Esophagus mucosa (tissue), 1 donor: ENCODE measurements at regions not wholly inside any gene's neighbourhood (a gene's known extent, or its start where the extent isn't known, plus 50 kb on each side); places are given as distances from the start of the nearest gene placed in this dataset.
"Not testable (repeated sequence)": the region's sequence is repeated elsewhere in the genome, so short reads cannot be mapped to it uniquely, and the experiment has no call there.

Experiments used
- ATAC-seq: fragments of 200-7000 bp; cut with Tn5 transposase; one replicate; pipeline ENCODE4 v1.9.1; 2020
- donor health status: DM: yes; HTN: yes; CAD: no.

DNA sequence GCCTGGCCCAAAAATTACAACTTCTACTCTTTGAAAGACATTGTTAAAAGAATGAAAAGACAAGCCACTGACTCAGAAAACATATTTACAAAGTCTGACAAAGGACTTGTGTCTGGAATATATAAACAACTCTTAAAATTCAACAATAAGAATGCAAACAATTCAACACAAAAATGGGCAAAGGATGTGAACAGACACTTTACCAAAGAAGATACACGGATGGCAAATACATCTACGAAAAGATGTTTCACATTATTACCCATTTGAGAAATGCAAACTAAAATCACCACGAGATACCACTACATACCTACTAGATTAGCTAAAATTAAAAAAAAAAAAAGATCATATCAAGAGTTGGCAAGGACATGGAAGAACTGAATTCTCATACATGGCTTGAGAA is 80.8 kb upstream of the METRNL start:
- no peak for ATAC-seq

DNA sequence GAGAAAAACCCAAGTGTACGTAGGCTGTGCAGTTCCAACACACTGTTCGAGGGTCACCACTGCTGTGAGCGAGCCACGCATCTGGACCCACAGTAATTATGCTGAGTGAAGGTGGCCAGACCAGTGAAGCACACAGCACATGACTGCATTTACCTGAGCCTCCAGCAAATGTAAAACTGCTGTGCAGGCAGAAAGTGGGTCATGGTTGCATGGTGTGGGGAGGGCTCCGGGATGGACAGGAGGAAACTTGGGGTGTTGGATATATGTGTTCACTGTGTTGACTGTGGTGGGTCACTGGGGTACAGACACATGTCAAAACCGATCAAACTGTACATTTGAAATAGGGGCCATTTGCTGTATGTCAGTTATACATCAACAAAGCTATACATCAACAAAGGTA is 78.7 kb upstream of the METRNL start:
- no peak for ATAC-seq

DNA sequence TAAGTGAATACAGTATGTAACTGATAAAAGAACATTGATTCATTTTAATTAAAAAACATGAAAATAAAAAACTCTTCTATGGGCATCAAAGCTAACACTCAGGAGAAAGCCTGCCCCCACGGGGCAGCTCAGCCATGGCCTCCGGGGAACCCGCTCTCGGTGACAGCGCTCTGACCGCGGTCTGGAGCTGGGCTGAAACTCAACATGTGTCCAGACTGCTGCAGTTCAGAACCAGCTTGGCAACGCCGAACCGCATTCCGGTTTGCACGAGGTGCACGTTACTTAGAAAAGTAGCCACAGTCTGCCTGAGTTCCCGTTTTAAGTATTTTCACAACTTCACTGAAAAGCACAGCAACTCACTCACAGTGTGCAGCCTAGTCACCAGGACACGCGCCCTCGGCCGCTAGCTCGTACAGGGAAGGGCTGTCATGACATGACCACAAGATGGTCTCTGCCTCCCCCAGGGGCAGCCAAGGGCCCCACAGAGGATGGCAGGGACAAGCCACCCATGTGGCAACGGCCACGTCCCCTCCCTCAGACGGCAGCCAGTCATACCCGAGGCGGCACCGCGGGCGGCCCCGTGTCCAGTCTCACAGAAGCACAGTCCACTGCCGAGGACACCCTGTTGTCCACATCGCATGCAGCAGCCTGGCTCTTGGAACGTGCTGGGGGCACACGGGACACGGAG is 77.1 kb upstream of the METRNL start:
- ATAC-seq: no peak

DNA sequence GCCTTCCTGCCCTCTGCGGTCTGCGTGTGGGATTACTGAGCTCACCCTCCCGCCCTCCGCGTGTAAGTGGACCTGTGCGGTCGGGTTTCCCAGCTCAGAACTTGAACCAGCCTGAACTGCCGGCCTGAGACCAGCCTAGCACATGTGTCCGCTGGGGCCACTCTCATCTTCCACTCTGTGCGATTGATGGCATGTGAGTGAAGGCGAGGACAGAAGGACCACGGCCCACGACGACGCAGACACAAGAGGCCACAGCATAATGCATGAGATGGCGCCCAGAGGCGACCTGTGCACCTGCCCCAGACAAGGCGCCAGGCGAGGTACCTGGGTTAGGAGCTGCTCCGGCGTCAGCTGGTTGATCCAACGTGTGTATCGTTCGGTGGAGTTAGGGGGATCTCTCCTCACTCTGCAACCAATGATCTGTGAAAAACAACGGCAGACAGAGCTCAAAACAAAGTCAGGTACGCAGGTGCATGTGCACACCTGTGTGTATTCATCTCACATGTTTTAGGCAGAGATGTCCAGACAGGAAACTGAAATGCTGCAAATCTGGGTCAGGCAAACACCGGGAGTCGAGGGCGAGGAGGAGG is 74.5 kb upstream of the METRNL start:
- ATAC-seq: no peak

DNA sequence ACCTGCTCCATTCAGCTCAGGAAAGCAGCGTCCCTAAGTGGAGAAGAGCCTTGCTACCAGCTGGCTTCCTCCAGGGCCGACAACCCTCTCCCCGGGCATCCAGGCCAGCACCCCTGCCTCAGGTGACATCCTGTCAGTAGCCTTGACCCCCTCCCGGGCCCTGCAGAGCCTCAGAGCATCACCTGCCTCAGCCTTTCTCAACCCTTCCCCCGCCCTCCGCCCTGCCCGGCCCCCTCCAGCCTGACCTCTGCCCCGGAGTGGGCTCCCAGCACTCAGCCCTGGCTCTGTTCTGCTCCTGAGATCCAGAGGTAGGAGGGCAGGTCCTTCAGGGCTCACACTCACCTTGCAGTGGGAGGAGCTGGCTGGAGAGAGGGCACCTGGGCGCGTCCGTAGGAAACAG is 73.8 kb upstream of the METRNL start:
- ATAC-seq: no peak

- no peak for ATAC-seq
Measured at GRCh38 chr17:83006515-83007455, 72.6 kb upstream of the METRNL start.

DNA sequence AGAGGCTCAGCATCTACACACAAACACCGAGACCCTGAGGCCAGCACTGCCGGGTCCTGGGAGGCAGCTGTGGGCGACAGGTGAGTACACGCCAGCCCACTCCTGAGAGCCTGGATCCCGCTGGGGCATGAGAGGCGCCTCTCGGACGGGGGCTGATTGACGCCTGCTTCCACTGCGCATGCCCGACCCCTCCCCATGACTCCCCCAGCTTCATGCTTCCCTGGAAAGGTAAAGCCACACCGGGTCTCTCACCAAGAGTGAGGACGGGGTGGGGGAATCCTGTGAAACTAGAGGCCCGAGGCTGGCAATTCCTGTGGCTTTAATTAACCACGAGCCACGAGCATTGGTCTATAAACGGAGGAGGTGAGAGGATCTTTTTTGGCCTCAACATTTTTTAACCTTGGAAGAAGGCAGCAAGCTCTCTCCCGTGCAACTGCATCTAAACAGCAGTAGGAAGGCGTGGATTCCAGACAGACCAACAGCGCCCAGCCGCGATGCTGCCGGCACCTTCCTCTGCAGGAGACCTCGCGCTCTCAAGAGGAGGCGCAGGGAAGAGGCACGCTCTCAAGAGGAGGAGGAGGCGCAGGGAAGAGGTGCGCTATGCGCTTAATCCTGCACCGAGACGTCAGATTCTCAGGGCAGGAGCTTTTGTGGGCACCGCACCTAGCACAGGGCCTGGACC is 71.8 kb upstream of the METRNL start:
- no peak for ATAC-seq

DNA sequence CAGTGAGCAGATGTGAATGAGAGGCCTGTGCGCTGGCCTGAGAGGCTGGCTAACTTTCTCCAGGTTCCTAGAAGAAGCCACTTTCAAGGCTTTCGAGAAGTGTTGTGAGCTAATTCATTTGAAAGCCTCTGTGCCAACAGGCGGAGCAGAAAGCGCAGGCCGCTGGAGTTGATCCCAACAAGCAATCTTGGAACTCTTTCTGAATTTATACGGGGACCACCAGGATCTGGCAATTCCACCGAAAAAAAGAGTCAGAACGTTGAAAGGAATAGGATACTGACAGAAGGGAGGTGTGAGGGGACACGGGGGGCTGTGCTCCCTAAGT is 71.3 kb upstream of the METRNL start:
- ATAC-seq: no peak

- ATAC-seq: no peak
Measured at GRCh38 chr17:83008526-83008925, 70.9 kb upstream of the METRNL start.

- ATAC-seq: no peak
Measured at GRCh38 chr17:83009414-83010205, 69.8 kb upstream of the METRNL start.

DNA sequence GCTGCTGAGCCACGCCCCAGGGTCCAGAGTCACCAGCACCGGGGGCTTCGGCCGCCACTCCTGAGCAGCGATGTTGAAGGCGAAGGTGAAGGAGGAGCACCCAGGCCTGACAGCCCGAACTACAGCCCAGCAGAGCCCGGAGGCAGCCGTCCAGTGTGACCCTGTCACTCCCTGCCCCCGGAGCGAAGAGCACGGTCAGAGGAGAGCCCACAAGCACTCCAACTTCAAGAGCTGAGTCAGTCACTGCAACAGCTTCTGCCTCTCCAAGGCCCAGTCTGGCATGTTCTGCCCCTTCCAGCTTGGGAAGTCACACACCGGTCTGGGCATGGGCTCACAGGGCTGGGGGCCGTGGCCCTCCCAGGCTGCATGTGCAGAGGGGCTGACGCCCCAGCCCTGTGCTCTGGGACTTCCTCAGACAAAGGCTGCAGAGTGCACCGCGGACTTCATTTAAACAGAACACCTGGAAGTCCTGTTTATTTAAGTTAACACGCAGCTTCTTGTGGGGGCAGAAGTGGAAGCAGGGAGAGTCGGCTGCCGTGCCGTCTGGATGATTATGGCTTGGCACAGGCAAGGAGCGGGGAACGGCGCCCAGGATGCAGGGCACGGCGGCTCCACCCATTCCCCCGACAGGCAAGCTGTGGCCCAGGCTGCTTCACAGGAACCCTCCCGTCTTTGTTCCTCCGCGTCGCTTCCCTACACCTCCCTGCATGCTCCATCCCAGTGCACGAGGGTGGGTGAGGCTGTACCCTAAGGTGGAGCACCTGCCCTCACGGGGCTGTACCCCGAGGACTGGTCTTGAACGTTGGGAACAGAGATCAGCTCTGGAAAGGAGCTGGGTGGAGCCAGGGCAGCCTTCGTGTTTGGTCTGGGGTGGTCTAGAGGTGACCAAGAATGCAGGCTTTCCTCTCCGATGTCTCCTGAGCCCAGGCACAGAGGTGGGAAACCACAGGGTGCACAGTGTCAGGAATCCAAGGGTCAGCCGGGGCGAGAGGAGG is 68.9 kb upstream of the METRNL start:
- peak; percentile 45 for ATAC-seq

GRCh38 chr17:83011676-83012075 is 67.7 kb upstream of the METRNL start:
- ATAC-seq: not testable (repeated sequence)

GRCh38 chr17:83012200-83012785 is 67.1 kb upstream of the METRNL start:
- ATAC-seq: no peak

DNA sequence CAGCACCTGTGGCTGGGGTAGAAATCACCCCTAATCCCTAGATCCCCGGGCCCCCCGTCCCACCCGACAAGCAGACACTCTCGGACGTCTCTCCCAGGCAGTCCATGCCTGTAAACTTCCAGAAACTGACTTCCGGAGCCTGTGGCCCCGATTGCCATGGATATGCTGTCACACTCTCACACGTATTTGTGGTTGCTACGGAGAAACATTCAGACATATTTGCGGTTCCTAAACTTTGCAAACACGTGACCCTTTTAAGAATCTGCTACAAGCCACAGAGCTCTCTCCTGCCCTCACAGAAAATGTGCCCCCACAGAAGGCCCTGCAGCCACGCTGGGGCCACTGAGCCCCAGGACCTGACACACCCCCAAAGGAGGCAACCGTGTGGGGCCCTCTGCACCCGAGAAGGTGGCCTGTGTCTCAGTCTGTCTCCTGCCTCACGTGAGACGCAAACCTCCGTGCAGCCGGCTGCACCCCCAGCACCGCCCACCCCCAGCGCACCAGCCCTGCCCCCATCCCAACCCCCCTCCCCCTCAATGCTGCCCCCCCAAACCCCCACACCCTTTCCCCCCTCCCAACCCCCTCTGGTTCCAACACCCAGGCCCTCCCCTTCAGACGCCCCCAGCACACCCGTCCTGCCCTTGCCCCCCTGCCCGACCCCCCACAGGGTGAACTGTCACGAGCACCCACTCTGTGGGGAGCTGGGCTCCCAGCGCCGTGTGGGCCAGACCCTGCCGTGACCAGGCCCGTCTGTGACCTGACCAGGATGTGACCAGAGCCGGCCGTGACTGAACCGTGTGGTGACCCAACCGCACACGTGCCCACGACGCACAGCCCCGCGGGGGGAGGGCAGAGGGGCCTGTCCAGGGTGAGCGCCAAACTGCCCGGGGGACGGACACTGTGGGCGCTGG is 66.3 kb upstream of the METRNL start:
- peak; percentile 37 for ATAC-seq

DNA sequence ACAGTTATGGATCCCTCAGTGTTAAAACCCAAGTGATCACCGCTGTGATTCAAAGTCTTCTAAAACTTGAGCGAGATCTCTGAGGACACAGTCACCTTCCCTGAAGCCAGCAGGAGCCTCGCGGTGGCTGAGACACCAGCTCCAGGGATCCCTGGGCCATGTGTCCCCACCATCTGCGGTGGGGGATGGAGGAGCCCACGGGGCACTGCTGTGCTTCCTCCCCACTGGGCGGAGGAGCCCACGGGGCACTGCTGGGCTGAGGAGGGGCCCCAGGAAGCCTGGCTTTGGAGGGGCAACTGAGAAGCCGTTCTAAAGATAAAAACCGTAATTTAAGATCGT is 65.7 kb upstream of the METRNL start:
- ATAC-seq: no peak

DNA sequence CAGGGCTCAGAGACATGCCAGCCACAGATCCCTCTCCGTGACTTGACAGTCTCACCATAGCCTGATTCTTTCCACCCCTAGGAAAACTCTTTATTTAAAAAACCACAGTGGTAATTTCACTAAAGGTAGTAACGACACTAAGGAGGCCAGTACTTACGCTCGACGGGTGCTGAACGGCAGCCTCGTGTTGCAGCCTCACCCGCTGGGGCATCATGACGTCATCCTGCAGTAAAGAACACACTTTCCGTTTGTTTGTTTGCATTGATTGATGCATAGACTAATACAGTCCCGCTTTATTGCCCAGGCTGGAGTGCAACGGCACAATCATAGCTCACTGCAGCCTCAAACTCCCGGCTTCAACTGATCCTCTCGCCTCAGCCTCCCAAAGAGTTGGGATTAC is 65.1 kb upstream of the METRNL start:
- no peak for ATAC-seq

- ATAC-seq: no peak
Measured at GRCh38 chr17:83014940-83015910, 64.2 kb upstream of the METRNL start.

GRCh38 chr17:83018658-83019193 is 60.7 kb upstream of the METRNL start:
- ATAC-seq: no peak
